Upper lobe of left lung (tissue), 4 donors: ENCODE measurements at regions not wholly inside any gene's neighbourhood (a gene's known extent, or its start where the extent isn't known, plus 50 kb on each side); places are given as distances from the start of the nearest gene placed in this dataset.

ENCODE experiments used
- POLR2A ChIP-seq, 4 donors: fragments of 450-650 bp; IDR thresholded peaks; one replicate each; pipeline ENCODE4 v1.5.1; 2016 to 2017; ENCODE audit warnings: antibody characterized with exemption in 4 of 4, mild to moderate bottlenecking in 2 of 4
- TF ChIP-seq, protein P1 (sequence below), 6 experiments: fragments of 450-650 bp in 4 of 6; fragments of 200-600 bp in 2 of 6; sonication (generic) in 2 of 6; IDR thresholded peaks; one replicate each; pipeline ENCODE4 v1.5.1; 2016 to 2019; ENCODE audit warnings: antibody characterized with exemption in 6 of 6

DNA sequence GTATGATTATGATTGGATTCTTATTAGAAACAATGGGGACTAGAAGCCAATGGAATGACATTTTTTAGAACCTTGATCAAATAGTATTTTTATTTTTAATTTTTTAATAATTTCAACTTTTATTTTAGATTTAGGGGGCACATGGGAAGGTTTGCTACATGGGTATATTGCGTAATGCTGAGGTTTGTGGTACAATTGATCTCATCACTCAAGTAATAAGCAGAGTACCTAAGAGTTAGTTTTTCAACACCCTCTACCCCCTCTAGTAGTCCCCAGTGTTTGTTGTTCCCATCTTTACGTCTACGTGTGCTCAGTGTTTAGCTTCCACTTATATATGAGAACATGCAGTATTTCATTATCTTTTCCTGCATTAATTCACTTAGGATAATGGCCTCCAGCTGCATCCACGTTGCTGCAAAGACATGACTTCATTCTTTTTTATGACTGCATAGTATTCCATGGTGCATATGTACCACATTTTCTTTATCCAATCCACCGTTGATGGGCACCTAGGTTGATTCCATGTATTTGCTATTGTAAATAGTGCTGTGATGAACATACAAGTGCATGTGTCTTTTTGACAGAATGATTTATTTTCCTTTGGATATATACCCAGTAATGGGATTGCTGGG is 281.1 kb upstream of the MAN1A1 start:
- no peak for TF ChIP-seq POLR2A (IDR thresholded peaks at IDR 0.05)
- TF ChIP-seq, protein P1, sequence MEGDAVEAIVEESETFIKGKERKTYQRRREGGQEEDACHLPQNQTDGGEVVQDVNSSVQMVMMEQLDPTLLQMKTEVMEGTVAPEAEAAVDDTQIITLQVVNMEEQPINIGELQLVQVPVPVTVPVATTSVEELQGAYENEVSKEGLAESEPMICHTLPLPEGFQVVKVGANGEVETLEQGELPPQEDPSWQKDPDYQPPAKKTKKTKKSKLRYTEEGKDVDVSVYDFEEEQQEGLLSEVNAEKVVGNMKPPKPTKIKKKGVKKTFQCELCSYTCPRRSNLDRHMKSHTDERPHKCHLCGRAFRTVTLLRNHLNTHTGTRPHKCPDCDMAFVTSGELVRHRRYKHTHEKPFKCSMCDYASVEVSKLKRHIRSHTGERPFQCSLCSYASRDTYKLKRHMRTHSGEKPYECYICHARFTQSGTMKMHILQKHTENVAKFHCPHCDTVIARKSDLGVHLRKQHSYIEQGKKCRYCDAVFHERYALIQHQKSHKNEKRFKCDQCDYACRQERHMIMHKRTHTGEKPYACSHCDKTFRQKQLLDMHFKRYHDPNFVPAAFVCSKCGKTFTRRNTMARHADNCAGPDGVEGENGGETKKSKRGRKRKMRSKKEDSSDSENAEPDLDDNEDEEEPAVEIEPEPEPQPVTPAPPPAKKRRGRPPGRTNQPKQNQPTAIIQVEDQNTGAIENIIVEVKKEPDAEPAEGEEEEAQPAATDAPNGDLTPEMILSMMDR (IDR thresholded peaks at IDR 0.05), result no peak
